Activated CD8-positive, alpha-beta T cell treated with anti-CD3 and anti-CD28 coated beads, Interleukin-2, amount 10 ng/mL, durations not matched to agents 7 days and 5 days (primary cell): ENCODE measurements at regions not wholly inside any gene's neighbourhood (a gene's known extent, or its start where the extent isn't known, plus 50 kb on each side); places are given as distances from the start of the nearest gene placed in this dataset.

ENCODE experiments used
- ATAC-seq: fragments of 150-1000 bp; cut with Tn5 transposase; one replicate; pipeline ENCODE4 v1.10.0; 2021; ENCODE audit warnings: moderate library complexity
- CTCF ChIA-PET: fragments of 350-600 bp; sonication (Branson Sonifier 250); formaldehyde crosslinking; loops from one replicate; lab custom pipeline; 2021; ENCODE audit warnings: antibody characterized with exemption; lab: Charles Lee
- POLR2A ChIA-PET: fragments of 350-600 bp; sonication (Branson Sonifier 250); formaldehyde crosslinking; loops from one replicate; lab custom pipeline; 2021; ENCODE audit warnings: antibody characterized with exemption; lab: Charles Lee
- DNase-seq: peaks from one replicate; pipeline ENCODE4 v3.0.0-alpha.2; 2020
- H3K27ac Mint-ChIP-seq: one replicate; pipeline ENCODE4 v1.8.0; 2021; ENCODE audit warnings: mild to moderate bottlenecking, mixed read lengths
- H3K27me3 Mint-ChIP-seq: one replicate; pipeline ENCODE4 v1.8.0; 2021; ENCODE audit warnings: low read depth, mixed read lengths
- H3K36me3 Mint-ChIP-seq: one replicate; pipeline ENCODE4 v1.8.0; 2021; ENCODE audit warnings: low read depth, mixed read lengths
- H3K4me1 Mint-ChIP-seq: one replicate; pipeline ENCODE4 v1.8.0; 2021; ENCODE audit warnings: low read depth, mixed read lengths
- H3K4me3 Mint-ChIP-seq: one replicate; pipeline ENCODE4 v1.8.0; 2021; ENCODE audit warnings: mild to moderate bottlenecking, mixed read lengths
- H3K9me3 Mint-ChIP-seq: one replicate; pipeline ENCODE4 v1.8.0; 2022; ENCODE audit warnings: mixed read lengths; ENCODE audit not compliant: insufficient read depth

GRCh38 chr9:86534572-86535258 lies 180.5 kb upstream of the TUT7 start:
- ATAC-seq (no peak), DNase-seq (no peak)
- POLR2A ChIA-PET, result no interaction called here
- H3K9me3 Mint-ChIP-seq, result no peaks in the 10 kb centered on the region
- H3K27me3 Mint-ChIP-seq, result no peaks in the 10 kb centered on the region
- H3K36me3 Mint-ChIP-seq, result no peaks in the 10 kb centered on the region
- H3K27ac Mint-ChIP-seq, result no peak overlapping the region
- H3K4me1 Mint-ChIP-seq, result no peaks in the 10 kb centered on the region
- CTCF ChIA-PET, result no interaction called here
- no peak overlapping the region for H3K4me3 Mint-ChIP-seq

DNA sequence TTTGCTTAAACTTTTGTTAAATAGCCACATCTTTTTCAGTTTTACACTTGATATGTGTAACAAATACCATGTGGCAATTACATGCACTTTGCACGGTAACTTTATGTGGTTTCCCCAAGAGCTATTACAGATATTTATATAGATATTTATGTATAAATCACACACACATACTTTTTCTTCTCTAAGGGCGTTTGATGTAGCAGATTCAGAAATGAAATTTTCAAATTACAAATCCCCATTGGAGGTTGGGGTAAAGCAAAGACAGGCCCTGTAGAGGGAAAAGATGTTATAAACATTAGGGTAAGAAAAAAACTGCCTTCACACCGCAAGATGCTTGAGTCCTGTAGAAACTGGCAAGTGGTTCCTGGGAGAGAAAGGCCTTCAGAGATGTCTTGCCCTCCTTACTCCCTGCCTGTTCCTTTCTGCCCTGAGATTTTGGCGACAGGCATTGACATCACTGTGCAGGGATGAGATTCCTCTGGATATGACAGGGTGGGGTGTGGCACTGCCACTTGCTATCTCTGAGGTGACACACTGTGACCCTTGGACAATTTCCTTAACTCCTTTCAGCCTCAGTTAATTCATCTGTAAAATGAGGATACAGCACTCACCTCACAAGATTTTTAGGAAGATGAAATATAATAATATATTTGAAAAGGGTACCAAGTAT lies 177.9 kb upstream of the TUT7 start:
- DNase-seq, result no peak
- no peak overlapping the region for H3K27ac Mint-ChIP-seq

GRCh38 chr9:86531273-86531970 lies 177.2 kb upstream of the TUT7 start:
- Mint-ChIP-seq H3K27ac (no peak overlapping the region), H3K27me3 (no peaks in the 10 kb centered on the region), H3K4me1 (no peaks in the 10 kb centered on the region), H3K9me3 (no peaks in the 10 kb centered on the region), H3K4me3 (no peak overlapping the region), H3K36me3 (no peaks in the 10 kb centered on the region)
- ATAC-seq (no peak), DNase-seq (no peak)
- ChIA-PET POLR2A (no interaction called here), CTCF (no interaction called here)

More for the DNA sequence above, 177.9 kb upstream of the TUT7 start:
- Mint-ChIP-seq H3K4me3 (no peak overlapping the region), H3K27me3 (no peaks in the 10 kb centered on the region), H3K9me3 (no peaks in the 10 kb centered on the region), H3K36me3 (no peaks in the 10 kb centered on the region), H3K4me1 (no peaks in the 10 kb centered on the region)
- no peak for ATAC-seq
- ChIA-PET CTCF (no interaction called here), POLR2A (no interaction called here)

- Mint-ChIP-seq H3K27me3 (no peaks in the 10 kb centered on the region), H3K36me3 (no peaks in the 10 kb centered on the region), H3K9me3 (no peaks in the 10 kb centered on the region)
These were observed 175.5 kb upstream of the TUT7 start for GRCh38 chr9:86529496-86530275.

GRCh38 chr9:86526021-86526420 lies 171.8 kb upstream of the TUT7 start:
- ATAC-seq (no peak), DNase-seq (no peak)
- H3K27ac Mint-ChIP-seq, result no peak overlapping the region
- POLR2A ChIA-PET, result no interaction called here
- no peaks in the 10 kb centered on the region for H3K36me3 Mint-ChIP-seq
- no peaks in the 10 kb centered on the region for H3K9me3 Mint-ChIP-seq
- no peaks in the 10 kb centered on the region for H3K27me3 Mint-ChIP-seq
- no peaks in the 10 kb centered on the region for H3K4me1 Mint-ChIP-seq
- CTCF ChIA-PET, result no interaction called here
- H3K4me3 Mint-ChIP-seq, result no peak overlapping the region

More at GRCh38 chr9:86529496-86530275, 175.5 kb upstream of the TUT7 start:
- ChIA-PET CTCF (no interaction called here), POLR2A (no interaction called here)
- no peak for DNase-seq
- no peak overlapping the region for H3K4me3 Mint-ChIP-seq
- H3K27ac Mint-ChIP-seq, result no peak overlapping the region
- no peak for ATAC-seq
- no peaks in the 10 kb centered on the region for H3K4me1 Mint-ChIP-seq

DNA sequence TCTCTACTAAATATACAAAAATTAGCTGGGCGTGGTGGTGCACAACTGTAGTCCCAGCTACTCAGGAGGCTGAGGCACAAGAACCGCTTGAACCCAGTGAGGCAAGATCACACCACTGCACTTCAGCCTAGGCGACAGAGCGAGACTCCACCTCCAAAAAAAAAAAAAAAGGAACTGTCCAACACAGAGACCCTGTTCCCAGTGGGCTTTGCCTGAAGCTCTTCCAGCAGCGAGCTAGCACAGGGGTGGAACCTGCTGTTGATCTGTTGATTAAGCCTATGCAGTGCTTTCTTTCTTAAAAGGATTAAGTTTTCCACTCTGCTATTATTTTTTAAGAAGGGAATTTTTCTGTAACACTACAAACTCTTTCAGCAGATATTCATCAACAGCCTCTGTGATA lies 171.0 kb upstream of the TUT7 start:
- H3K27ac Mint-ChIP-seq, result no peak overlapping the region

DNA sequence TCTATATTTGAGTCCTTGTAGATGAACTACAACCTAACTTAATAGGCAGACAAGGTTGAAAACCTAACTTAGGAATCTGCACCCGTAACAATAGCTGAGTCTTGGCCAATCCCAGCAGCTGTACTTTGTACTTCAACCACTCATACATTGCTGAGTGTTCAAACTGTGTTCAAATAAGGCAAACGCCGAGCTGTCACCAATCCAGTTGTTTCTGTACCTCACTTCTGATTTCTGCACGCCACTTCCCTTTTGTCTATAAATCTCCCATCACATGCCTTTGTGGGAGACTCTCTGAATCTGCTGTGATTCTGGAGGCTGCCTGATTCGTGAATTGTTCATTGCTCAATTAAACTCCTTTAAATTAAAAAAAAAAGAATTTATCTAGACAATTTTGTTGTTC lies 167.8 kb upstream of the TUT7 start:
- Mint-ChIP-seq H3K4me3 (no peak overlapping the region), H3K27ac (no peak overlapping the region), H3K27me3 (no peaks in the 10 kb centered on the region), H3K4me1 (no peaks in the 10 kb centered on the region), H3K36me3 (no peaks in the 10 kb centered on the region), H3K9me3 (no peaks in the 10 kb centered on the region)
- ChIA-PET POLR2A (interaction anchor here (0.6 kb wide), 1 partner anchor 64 kb away, joined by 6 read pairs; no protein-coding TSS in a partner anchor), CTCF (no interaction called here)
- ATAC-seq (no peak), DNase-seq (no peak)

More for the DNA sequence above, 171.0 kb upstream of the TUT7 start:
- Mint-ChIP-seq H3K4me3 (no peak overlapping the region), H3K4me1 (no peaks in the 10 kb centered on the region), H3K27me3 (no peaks in the 10 kb centered on the region), H3K36me3 (no peaks in the 10 kb centered on the region), H3K9me3 (no peaks in the 10 kb centered on the region)
- ChIA-PET CTCF (no interaction called here), POLR2A (no interaction called here)
- no peak for DNase-seq
- ATAC-seq, result no peak

DNA sequence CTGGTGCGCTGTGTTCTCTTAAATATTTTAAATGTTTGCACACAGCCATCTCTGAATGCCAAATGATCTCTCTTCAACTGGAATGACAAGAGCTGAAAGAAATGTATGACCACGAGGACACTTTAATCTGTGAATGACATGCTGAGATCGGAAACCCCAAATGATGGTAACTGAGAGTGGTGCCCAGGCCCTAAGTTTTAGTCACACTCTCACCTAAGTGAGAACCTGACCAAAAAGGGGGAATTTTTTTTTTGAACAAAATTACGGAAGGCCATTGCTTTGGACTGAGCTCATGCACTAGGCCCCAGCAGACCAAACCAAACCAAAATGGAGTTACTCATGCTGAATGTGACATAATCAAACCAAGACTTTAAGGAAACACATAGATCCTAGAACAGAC lies 167.1 kb upstream of the TUT7 start:
- DNase-seq (no peak), ATAC-seq (no peak)
- CTCF ChIA-PET, result no interaction called here
- Mint-ChIP-seq H3K4me3 (no peak overlapping the region), H3K27me3 (no peaks in the 10 kb centered on the region), H3K36me3 (no peaks in the 10 kb centered on the region), H3K9me3 (no peaks in the 10 kb centered on the region), H3K4me1 (no peaks in the 10 kb centered on the region), H3K27ac (no peak overlapping the region)
- POLR2A ChIA-PET, result no interaction called here

DNA sequence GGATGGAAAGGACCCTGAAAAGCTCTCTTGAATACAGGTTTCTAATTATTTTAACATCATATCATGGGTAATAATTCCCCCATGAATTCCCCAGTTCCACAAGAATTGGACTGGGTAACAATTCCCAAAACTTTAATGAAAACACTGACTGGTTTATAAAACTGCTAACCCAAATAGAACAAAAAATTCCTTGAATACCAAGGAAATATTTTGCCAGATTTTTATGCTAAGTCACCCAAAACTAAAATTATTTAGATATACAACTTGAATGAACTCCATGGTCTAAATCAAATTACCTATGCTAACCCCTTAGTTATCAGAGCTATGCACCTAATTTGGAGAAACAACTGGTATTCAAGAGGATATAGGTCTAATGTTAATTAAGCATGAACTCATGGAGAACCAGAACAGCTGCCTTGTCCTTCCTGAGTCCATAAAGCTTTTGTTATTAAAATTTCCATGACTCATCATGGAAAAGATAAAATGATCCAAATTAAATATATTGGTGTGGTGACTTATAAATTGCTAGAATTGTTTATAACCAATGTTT lies 164.9 kb upstream of the TUT7 start:
- POLR2A ChIA-PET, result no interaction called here
- DNase-seq, result no peak
- CTCF ChIA-PET, result no interaction called here
- Mint-ChIP-seq H3K27me3 (no peaks in the 10 kb centered on the region), H3K9me3 (no peaks in the 10 kb centered on the region), H3K4me3 (no peak overlapping the region), H3K27ac (no peak overlapping the region), H3K4me1 (no peaks in the 10 kb centered on the region), H3K36me3 (no peaks in the 10 kb centered on the region)
- ATAC-seq, result no peak

DNA sequence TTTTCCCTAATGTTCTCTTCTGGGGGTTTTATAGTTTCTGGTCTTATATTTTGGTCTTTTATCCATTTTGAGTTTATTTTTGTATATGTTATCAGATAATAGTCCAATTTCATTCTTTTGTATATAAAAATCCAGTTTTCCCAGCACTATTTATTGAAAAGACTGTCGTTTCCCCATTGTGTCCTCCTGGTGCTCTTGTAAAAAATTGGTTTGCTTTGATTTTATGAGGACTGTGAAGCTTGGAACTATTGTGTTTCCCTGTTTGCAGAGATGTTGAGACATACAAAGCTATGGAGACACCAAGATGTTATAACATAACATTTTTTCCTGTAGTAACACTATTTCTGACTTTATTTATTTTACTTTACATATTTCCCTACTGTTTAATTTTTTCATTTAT lies 163.3 kb upstream of the TUT7 start:
- Mint-ChIP-seq H3K4me1 (no peaks in the 10 kb centered on the region), H3K27me3 (no peaks in the 10 kb centered on the region), H3K36me3 (no peaks in the 10 kb centered on the region), H3K27ac (no peak overlapping the region), H3K4me3 (no peak overlapping the region), H3K9me3 (no peaks in the 10 kb centered on the region)
- POLR2A ChIA-PET, result no interaction called here
- ATAC-seq, result no peak
- no peak for DNase-seq
- CTCF ChIA-PET, result no interaction called here

- Mint-ChIP-seq H3K4me1 (no peaks in the 10 kb centered on the region), H3K27ac (no peak overlapping the region), H3K9me3 (no peaks in the 10 kb centered on the region), H3K36me3 (no peaks in the 10 kb centered on the region), H3K4me3 (no peak overlapping the region), H3K27me3 (no peaks in the 10 kb centered on the region)
- DNase-seq (no peak), ATAC-seq (no peak)
- POLR2A ChIA-PET, result no interaction called here
- CTCF ChIA-PET, result no interaction called here
These were observed 162.4 kb upstream of the TUT7 start for GRCh38 chr9:86516564-86516963.
